Bronchial epithelial cell (primary cell): ENCODE measurements at regions not wholly inside any gene's neighbourhood (a gene's known extent, or its start where the extent isn't known, plus 50 kb on each side); places are given as distances from the start of the nearest gene placed in this dataset.

Experiments
- DNase-seq: peaks from one replicate; pipeline ENCODE4 v3.0.0-alpha.2; 2010; ENCODE audit warnings: low read depth
- FAIRE-seq: peaks from 2 replicates; lab custom pipeline; 2011; peaks lifted over from hg19 to GRCh38; lab: Jason Lieb, UNC
- H3K27me3 ChIP-seq: 2 replicates; pipeline ENCODE4 v1.5.1; 2011; ENCODE audit warnings: low read length; ENCODE audit not compliant: control insufficient read depth, insufficient read depth
- H3K36me3 ChIP-seq: 2 replicates; pipeline ENCODE4 v1.5.1; 2011; ENCODE audit warnings: low read length; ENCODE audit not compliant: control insufficient read depth, insufficient read depth
- H3K4me3 ChIP-seq: 2 replicates; pipeline ENCODE4 v1.5.1; 2011; ENCODE audit warnings: mild to moderate bottlenecking, low read depth, low read length, control low read depth
- CTCF ChIP-seq: IDR thresholded peaks from 2 replicates; pipeline ENCODE4 v1.5.1; 2011; ENCODE audit warnings: mild to moderate bottlenecking, moderate library complexity, low read length, control low read depth, inconsistent platforms; ENCODE audit not compliant: insufficient read depth, severe bottlenecking

- DNase-seq (no peak), FAIRE-seq (no peak)
- no peaks in the 10 kb centered on the region for H3K27me3 ChIP-seq
- H3K36me3 ChIP-seq, result no peaks in the 10 kb centered on the region
- no peak overlapping the region for H3K4me3 ChIP-seq
- no peak for TF ChIP-seq CTCF
Observed at GRCh38 chr10:10902951-10903350, 114.7 kb upstream of the CELF2 start.

GRCh38 chr10:10903620-10904019 lies 114.1 kb upstream of the CELF2 start:
- DNase-seq (no peak), FAIRE-seq (no peak)
- Histone ChIP-seq H3K36me3 (no peaks in the 10 kb centered on the region), H3K4me3 (no peak overlapping the region), H3K27me3 (no peaks in the 10 kb centered on the region)
- TF ChIP-seq CTCF, result no peak

- no peak for TF ChIP-seq CTCF
- Histone ChIP-seq H3K4me3 (no peak overlapping the region), H3K36me3 (no peaks in the 10 kb centered on the region), H3K27me3 (no peaks in the 10 kb centered on the region)
- FAIRE-seq, result no peak
- peak; percentile 17 for DNase-seq
Observed at GRCh38 chr10:10910634-10911033, 107.0 kb upstream of the CELF2 start.

- no peak for DNase-seq
- no peaks in the 10 kb centered on the region for H3K36me3 ChIP-seq
- no peaks in the 10 kb centered on the region for H3K27me3 ChIP-seq
- no peak for TF ChIP-seq CTCF
- peak; percentile 70 for FAIRE-seq
- no peak overlapping the region for H3K4me3 ChIP-seq
Observed at GRCh38 chr10:10911035-10911434, 106.6 kb upstream of the CELF2 start.

GRCh38 chr10:10911471-10911921 lies 106.2 kb upstream of the CELF2 start:
- Histone ChIP-seq H3K27me3 (no peaks in the 10 kb centered on the region), H3K36me3 (no peaks in the 10 kb centered on the region), H3K4me3 (no peak overlapping the region)
- FAIRE-seq (peak; percentile 95), DNase-seq (peak; percentile 94)
- TF ChIP-seq CTCF, result no peak

GRCh38 chr10:10914144-10914543 lies 103.5 kb upstream of the CELF2 start:
- Histone ChIP-seq H3K36me3 (no peaks in the 10 kb centered on the region), H3K27me3 (no peaks in the 10 kb centered on the region), H3K4me3 (no peak overlapping the region)
- DNase-seq, result no peak
- FAIRE-seq, result no peak
- TF ChIP-seq CTCF, result no peak
